Adrenal gland (tissue), 5 donors: ENCODE measurements at regions not wholly inside any gene's neighbourhood (a gene's known extent, or its start where the extent isn't known, plus 50 kb on each side); places are given as distances from the start of the nearest gene placed in this dataset.
"Not testable (repeated sequence)": the region's sequence is repeated elsewhere in the genome, so short reads cannot be mapped to it uniquely, and the experiment has no call there.

Experiments used
- POLR2A ChIP-seq, 2 donors: fragments of 450-650 bp; IDR thresholded peaks; one replicate each; pipeline ENCODE4 v1.6.1; 2017; ENCODE audit warnings: antibody characterized with exemption in 2 of 2, mild to moderate bottlenecking in 2 of 2, moderate library complexity in 1 of 2
- TF ChIP-seq, protein P1 (sequence below), 6 experiments: fragments of 450-650 bp in 4 of 6; fragments of 200-600 bp in 2 of 6; sonication (generic) in 1 of 6; IDR thresholded peaks; 1 replicate in 5 of 6; 2 replicates in 1 of 6; pipeline versions ENCODE4 v1.5.1 to v1.8.0; 2016 to 2021; ENCODE audit warnings: antibody characterized with exemption in 6 of 6, mild to moderate bottlenecking in 2 of 6, moderate library complexity in 1 of 6
- donor health status: DM: no; HTN: no; CAD: no.

DNA sequence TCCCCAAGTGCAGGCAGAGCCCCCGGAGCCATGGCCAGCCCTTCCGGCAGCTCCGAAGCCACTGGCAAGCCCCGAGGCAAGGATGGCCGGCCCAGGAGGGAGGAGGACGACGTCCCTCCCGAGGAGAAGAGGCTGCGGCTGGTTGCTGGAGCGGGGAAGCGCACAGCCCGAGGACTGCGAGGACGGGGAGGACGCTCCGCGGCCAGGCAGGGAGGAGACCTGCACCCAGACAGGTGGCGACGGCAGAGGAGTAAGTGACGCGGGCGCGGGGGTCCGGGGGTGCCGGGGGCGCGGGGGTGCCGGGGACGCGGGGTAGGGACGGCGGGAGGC lies 56.8 kb upstream of the KRTAP5-11 start:
- TF ChIP-seq, protein P1, sequence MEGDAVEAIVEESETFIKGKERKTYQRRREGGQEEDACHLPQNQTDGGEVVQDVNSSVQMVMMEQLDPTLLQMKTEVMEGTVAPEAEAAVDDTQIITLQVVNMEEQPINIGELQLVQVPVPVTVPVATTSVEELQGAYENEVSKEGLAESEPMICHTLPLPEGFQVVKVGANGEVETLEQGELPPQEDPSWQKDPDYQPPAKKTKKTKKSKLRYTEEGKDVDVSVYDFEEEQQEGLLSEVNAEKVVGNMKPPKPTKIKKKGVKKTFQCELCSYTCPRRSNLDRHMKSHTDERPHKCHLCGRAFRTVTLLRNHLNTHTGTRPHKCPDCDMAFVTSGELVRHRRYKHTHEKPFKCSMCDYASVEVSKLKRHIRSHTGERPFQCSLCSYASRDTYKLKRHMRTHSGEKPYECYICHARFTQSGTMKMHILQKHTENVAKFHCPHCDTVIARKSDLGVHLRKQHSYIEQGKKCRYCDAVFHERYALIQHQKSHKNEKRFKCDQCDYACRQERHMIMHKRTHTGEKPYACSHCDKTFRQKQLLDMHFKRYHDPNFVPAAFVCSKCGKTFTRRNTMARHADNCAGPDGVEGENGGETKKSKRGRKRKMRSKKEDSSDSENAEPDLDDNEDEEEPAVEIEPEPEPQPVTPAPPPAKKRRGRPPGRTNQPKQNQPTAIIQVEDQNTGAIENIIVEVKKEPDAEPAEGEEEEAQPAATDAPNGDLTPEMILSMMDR (IDR thresholded peaks at IDR 0.05) = peak in 1 of 6 experiments; percentile 3
- TF ChIP-seq POLR2A (IDR thresholded peaks at IDR 0.05) = not testable (repeated sequence)
